ENCODE measurements at regions not wholly inside any gene's neighbourhood (a gene's known extent, or its start where the extent isn't known, plus 50 kb on each side); places are given as distances from the start of the nearest gene placed in this dataset.

DNA sequence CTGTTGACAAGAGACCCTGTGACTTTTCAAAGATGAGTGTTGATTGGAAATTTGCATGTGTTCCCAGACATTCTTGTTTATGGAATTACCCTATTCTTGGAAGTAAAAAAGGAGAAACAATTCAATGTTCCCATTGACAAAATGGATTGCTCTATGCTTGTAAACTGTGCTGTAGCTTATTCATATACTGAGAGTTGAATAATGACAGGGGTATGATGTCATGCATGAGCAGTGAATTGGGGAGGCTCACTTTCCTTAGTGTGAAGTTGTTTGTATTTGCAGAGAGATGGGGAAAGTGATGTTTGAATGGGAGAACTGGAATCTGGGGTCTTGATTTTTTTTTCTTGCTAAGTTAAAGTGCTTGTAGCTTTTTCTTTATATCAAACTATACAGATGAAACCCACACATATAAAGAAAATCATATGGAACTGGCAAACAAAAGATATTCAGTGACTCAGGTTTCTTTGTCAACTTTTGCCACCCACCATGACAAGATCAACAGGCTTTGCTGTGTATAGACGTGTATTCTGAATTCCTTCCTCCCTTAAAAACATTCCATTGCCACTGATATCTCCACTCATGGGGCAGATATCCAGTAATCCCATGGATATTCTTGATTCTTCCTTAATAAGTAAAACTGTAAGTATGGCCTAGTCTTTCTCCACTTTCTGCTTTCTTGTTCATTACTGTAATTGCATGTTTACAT lies 97.8 kb upstream of the JAG1 start:
- no peak for DNase-seq

DNA sequence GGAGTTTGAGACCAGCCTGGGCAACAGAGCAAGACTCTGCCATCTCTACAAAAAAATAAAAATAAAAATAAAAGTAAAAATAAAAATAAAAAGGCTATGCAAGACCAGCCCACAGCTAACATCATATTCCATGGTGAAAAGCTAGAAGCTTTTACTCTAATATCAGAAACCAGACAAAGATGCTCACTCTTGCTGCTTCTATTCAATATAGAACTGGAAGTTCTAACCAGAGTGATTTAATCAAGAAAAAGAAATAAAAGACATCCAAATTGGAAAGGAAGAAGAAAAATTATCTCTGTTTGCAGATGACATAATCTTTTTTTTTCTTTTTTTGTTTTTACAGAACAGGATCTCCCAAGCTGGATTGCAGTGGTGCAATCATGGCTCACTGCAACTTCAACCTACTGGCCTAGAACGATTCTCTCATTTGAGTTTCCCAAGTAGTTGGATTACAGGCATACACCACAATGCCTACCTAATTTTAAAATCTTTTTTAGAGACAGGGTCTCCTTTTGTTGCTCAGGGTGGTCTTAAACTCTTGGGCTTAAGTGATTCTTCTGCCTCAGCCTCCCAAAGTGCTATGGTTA lies 100.7 kb upstream of the JAG1 start:
- no peak for DNase-seq

DNA sequence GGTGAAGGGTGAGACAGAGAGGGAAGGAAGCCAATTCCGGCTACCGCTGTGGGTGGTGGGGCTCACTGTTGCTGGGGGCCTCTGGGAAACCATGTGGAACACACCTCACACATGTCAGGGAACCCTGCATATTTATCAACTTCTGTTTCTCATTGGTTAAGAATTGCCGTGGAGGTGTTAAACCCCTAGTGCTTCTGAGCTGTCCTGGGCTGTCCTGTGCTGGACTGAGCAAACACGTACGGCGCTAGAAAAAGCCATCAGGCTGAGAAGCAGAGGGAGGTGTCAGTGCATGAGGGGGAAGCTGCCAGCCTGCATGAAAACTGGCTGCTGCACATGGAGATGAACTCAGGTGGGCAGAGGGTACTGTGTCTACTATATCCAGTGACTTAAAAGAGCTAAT lies 103.9 kb upstream of the JAG1 start:
- DNase-seq = no peak

DNA sequence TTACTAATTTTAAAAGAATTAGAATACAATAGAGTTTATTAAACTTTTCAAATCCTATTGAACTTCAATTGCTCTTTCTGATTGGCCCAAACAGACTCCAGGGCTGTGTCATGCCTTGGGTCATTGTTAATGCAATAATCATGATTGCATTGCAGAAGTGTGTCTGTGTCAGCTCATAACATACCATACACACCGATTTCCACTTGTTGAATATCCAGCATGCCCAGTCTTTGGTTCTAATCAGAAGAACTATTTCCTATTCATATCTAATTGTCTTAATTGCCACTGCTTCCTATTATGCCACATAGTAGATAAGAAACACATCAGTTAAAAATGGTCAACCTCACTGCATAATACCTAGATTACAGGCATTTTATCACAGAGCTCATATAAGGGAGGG lies 106.1 kb upstream of the JAG1 start:
- no peak for DNase-seq

DNA sequence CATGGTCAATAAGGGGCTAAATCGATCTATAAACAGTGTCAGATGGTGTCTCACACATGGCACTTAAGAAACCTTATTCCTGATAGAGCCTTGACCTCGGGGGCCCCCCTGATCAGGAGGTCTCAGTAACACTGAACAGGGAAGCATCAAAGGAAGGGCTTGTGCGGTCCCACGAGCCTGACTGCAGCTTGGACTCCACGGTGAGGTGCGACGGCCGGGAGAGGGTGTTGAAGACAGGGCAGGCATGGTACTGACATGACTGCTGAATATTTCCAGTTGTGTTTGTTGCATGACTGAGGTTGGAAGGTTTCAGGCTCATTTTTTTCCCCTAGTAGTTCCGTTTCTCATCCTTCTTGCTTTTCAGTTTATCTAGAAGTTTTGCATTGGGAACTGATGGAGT lies 107.1 kb upstream of the JAG1 start:
- no peak for DNase-seq

DNA sequence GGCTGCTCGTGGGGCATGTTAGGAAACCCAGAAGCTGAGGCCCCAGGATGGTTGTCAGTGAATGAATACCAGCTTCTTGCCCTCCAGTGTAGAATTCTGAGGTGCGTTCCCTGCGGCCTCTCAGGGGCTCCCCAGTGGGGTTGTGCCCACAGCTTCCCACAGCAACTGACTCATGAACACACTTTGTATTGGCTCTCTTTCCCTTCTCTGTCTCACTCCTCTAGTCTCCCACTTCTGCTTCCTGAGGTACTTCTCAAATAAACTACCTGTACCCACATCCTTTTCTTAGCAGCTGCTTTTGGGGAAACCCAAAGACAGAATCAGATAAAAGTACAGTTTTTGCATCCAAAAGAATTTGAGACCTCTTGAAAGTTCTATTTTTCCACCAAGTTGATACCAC lies 107.7 kb upstream of the JAG1 start:
- no peak for DNase-seq

DNA sequence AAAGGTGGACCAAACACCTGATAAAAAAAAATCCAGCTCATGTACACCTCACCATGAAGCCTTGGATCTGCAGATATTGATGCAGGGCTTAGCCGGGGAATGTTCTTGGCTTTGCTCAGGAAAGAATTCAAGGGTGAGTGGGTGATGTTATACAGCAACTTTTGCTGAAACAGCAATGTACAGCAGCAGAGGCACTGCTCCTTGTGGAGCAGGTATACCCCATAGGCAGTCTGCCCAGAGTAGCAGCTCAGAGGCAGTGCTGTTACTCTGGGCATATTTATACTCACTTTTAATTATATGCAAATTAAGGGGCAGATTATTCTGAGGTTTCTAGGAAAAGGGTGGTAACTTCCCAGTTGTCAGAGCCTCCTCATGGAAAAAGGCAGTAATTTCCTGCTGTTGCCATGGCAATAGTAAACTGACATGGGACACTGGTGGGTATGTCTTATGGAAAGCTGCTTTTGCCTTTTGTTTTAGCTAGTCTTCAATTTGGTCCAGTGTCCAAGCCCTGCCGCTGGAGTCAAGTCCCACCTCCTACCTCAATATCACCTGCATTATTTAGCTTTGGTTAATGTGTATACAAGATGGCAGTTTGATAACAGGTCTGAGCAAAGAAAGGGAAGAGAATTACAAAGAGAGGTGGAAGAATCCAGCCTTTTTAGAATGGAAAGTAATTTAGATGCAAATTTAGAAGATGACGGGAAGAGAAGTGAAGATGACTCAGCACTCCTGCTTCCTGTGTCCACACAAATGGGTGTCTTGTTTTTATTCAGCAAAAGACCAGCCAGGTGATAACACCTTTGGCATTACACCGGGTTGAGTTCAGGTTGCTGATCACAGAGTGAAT lies 110.1 kb upstream of the JAG1 start:
- DNase-seq = no peak

DNA sequence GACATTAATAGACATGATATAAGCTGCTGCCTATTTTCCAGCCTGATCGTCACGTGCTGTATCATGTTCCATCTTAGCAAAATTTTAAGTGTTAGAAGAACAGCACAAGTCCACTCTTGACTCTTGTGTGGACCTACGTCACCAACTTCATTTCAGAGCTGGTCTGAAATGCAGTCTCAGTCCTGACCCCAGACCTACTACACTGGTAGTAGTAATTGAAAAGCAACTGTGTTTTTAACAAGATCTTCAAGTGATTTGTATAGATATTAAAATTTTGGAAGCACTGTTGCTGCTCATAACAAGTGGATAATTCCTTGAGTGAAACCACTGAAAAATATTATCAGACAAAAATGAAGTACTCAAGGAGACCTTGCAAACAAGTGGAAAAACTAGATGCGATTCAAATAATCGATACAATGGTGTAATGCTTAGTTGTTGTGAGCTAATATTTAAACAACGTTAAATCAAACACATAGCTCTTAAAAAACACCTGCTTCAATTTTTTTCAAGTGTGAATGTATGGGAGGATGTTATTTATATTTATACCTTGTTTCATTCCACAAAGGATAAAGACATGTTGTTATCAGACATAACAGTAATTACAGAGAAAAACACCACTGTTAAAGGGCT lies 110.9 kb upstream of the JAG1 start:
- no peak for DNase-seq

DNA sequence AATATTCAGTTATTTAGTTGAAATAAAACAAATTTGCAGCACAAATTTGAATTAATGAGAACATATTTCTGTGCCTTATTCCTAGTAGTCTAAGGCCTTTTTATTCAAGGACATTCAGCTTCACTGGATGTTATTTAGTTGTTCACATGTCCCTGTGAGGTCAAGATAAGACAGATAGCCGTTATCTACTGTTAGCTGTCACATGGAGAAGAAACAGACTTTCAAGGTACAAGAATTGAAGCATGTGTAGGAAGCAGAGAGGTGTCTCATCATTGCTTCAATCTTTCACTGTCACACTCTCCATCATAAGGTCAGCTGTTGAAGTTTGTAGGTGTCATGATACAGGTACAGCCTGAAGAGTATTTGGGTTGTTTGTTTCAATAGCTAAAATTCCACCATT lies 112.9 kb upstream of the JAG1 start:
- DNase-seq = no peak

DNA sequence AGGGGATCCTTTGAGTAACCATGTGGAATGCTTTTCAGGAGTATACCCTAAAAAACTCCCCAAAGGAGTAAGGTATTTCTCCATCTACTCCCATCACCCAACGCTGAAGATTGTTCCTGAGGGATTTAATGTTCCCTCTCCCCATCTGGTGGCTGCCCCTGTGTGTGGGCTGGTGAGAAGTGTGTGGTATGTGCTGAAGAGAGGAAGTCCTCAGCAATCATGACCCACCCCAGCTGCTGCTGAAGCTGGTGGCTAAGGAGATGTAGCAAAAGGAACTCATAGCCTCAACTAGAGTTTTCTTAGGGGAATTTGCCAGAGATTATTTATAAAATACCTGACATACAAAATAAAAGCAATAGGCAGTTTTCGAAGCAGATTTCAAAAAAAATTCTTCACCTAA lies 114.3 kb upstream of the JAG1 start:
- no peak for DNase-seq

DNA sequence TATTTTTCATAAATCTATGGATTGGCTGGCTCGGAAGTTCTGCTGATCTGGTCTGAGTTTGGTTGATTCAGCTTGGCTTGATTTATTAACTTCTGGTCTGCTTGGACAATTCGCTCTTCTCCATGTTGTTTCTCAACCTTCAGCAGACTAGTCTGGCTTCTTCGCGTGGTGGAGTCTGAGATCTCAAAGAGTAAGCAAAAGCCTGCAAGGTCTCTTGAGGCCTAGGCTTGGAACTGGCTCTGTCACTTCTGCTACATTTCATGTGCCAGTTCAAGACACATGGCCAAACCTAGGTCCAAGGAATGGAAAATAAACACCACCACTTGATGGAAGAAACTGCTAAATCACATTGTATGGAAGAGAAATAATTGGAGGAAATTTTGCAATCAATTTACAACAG lies 115.1 kb upstream of the JAG1 start:
- DNase-seq = no peak

DNA sequence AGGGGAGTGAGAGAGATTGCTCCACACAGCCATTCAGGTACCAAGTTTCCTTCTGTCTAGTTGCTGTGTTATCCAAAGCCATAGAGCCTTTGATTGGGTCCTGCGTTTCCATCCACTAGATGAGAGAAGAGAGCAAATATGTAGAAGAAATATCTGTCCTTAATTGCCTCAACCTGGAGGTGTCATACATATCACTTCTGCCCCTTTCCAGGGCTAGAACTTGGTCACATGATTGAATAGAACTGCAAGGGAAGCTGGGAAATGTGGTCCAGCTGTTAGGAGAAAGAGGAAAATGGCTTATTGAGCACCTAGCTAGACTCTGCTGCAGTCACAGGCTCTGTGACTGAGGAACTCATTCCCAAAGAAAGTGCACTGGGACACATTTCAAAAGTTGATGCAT lies 115.6 kb upstream of the JAG1 start:
- DNase-seq = no peak

DNA sequence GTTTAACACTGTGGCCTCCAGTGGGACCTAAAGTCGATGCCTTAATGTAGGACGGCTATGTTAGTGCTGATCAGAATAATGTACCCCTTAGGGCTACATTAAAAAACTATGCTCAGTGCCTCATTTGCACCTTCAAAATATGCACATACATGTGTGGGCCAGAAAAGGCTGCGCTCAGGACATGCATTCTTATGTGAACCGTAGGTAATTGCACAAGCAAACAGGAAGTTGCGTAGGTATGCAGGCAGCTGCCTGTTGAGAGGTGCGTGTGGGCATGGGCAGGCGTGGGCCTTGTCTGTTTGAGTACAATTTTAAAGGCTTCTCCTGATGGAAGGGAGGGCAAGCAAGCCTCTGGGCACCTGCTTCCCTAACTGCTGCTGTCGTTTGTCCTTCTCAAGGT lies 116.2 kb upstream of the JAG1 start:
- DNase-seq = no peak

DNA sequence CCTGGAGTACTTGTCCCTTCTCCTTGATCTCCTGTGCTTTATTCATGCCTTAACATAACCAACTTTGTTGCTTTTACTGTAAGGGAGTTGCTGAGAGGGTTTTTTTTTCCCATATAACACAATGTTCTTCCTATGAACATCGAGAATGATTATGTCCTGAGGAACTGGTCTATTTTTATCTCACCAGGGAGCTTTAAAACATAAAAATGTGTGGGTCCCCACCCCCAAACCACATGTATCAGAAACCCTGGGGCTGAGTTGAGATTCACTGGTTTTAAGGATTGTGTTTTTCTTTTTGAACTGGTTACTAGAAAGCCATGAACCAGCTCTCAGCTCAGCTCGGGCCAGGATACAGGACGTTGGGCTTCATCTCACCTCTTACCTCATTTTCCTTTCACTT lies 118.5 kb upstream of the JAG1 start:
- no peak for DNase-seq

DNA sequence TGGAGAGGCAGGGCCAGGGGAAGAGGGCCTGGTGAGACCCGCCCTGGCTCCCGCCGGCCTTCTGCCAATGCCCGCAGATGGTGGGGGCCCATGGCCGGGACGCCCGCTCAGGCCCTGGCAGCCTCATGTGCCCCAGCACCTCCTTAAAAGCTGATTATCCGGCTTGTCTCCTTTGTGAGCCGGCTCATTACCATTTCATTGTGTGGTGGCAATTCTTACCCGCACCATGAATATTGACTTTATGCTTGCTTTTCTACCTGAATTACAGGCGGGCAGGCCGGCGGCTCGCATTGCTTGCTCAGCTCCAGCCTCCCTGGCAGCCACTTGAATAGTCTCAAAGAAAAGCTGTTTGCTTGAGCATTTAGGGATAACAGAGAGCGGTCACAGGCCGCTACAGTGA lies 120.0 kb upstream of the JAG1 start:
- DNase-seq = no peak

DNA sequence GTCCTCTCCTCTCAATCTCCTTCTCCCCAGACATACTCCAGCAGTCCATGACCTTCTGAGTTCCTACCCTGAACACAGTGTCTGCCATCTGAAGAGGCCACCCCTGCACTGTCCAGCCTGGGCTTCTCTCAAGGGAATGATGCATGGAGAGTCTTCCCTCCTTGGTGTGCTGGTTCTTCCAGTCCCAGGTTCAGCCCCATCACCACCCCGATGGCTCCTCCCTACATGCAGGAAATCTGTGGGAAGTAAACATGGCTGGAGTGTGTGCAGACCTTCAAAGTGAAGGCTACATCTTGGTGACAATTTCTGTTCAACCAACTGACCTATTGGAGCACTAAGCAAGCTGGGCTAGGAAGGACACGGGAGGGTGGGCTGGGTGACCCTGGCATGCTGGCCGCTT lies 121.0 kb upstream of the JAG1 start:
- no peak for DNase-seq

DNA sequence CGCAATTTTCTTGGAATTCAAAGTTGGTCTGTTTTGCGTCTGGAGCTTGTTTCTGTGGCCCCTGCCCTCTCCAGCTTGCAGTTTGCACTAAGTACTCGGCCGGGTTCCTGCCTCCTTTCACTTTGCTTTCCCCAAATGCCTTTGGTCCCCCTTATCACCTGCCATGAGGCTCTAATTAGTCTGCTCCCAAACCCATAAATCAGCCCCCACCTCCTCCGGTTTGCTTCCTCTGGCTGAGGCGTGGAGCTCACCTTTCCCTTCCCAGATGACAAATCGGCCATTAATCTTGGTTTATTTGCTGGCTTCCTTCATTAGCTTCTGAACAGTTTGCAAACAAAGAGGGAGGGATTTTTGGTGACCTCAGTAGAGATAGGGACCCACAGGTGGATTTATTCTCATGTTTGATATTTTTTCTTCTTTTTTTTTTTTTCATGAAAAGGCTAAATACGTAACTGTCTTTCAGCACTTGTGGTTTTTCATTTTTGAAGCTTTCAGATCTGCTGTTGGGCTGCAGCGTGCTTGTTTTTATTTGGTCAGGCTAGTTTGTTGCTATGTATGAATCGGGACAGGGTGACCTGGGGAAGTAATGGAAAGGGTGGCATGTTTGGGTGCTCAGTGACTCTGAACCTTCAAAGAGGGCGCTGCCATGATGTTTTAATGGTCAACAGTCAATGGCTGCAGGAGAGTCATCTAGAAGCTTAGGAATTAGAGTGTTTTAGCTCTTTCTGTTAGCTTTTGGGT lies 121.7 kb upstream of the JAG1 start:
- no peak for DNase-seq

DNA sequence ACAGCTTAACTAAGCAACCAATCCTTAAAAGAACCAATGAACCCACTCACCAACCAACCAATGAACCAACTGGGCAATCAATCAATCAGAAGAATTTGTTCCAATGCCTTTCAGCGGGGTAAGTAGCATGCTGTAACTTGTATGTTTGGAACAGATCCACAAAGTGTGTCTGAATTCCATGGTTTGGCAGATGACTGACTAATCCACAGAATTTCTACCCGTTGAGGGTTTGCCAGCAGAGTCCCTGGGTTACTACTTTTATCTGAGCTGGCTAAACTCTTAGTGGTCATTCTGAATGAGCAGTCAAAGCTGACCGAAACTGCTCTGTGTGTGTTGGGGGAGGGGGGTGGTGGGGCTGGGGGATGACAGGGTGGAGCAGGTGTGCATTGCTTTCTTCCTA lies 125.0 kb upstream of the JAG1 start:
- DNase-seq = no peak

DNA sequence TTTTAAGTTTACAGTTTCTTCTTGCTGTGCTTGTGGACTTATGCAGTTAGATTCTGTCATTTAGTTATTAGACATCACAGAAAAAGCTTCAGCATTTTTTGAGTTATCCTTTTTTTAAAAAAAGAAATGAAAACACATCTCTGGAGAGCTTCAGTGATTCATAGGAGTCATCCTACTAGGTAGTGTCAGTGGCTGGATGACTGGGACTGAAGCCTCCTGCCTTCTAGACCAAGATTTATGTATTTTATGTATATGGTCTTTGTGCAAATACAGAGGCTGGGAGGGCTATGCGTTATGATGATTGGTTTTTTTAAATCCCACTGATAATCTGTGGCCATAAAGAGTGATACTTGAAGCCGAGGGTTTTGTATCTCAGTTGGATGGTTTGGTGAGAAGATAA lies 125.9 kb upstream of the JAG1 start:
- DNase-seq = no peak

DNA sequence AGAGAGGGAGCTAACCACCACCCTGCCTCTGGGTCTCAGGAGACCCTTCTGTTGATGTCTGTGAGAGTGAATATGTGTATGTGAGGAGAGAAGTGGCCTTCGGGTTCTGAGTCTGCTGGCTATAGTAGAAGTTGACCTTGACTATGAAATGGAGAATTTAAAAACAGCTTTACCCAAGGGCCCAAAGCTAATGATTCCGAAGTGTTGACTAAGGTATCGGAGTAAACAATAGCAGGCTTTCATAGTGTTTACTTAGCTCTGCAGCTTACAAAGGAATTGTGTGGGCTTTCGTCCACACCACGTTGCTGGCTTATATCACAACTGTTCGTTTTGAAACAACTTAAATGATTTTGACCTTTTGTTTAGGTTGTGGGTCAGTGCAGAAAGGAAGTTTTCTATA lies 126.5 kb upstream of the JAG1 start:
- no peak for DNase-seq

DNA sequence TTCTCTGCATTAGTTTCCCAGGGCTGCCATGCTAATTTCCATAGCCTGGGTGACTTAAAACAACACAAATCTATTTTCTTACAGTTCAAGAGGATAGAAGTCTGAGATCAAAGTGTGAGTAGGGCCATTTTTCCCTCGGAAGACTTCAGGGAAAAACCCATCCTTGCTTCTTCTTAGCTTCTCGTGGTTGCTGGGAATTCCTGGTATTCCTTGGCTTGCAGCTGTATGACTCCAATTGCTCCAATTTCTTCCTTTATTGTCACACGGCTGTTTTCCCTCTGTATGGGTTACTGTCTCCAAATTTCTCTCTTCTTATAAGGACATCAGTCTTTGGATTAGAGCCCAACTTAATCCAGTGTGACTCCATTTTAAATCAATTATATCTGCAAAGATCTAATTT lies 128.4 kb upstream of the JAG1 start:
- no peak for DNase-seq

DNA sequence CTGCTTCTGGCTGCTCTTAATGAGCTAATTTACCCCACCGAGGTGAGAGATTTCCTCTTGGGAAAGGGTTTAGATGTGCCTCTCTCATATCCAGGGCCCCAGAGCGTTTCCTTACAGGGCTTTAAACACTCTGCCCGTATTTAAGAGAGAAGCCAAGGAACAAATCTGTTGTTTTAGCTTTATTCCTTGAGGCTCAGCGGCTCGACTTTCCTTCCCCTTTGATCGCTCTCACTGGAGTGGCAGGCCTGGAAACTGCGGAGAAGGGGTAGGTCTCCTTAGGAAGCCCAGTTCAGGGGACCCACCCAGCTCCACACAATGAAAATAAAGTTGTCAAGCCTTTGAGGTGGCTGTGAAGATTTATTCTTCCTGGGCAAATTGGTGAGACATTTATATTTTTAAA lies 132.0 kb upstream of the JAG1 start:
- no peak for DNase-seq

DNA sequence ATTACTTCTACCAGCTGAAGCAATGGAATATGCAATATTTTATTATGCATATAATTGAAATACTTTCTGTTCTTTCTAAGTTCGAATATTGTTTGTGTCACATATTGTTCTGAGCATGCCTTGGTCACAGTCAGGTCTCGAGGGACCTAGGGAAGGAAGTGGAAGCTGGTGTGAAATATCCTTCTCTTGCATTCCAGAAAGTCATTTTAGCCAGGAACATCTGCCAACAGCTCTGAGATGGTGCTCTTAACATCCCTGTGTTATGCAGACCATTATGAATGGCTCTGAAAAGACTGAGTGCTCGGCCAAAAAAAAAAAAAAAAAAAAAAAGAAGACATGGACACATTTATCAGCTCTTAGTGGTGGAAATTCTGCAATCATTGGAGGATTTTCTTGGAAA lies 132.7 kb upstream of the JAG1 start:
- no peak for DNase-seq

Measured in retina (tissue), 1 donor.